ENCODE measurements at regions not wholly inside any gene's neighbourhood (a gene's known extent, or its start where the extent isn't known, plus 50 kb on each side); places are given as distances from the start of the nearest gene placed in this dataset.
"Not testable (repeated sequence)": the region's sequence is repeated elsewhere in the genome, so short reads cannot be mapped to it uniquely, and the experiment has no call there.

DNA sequence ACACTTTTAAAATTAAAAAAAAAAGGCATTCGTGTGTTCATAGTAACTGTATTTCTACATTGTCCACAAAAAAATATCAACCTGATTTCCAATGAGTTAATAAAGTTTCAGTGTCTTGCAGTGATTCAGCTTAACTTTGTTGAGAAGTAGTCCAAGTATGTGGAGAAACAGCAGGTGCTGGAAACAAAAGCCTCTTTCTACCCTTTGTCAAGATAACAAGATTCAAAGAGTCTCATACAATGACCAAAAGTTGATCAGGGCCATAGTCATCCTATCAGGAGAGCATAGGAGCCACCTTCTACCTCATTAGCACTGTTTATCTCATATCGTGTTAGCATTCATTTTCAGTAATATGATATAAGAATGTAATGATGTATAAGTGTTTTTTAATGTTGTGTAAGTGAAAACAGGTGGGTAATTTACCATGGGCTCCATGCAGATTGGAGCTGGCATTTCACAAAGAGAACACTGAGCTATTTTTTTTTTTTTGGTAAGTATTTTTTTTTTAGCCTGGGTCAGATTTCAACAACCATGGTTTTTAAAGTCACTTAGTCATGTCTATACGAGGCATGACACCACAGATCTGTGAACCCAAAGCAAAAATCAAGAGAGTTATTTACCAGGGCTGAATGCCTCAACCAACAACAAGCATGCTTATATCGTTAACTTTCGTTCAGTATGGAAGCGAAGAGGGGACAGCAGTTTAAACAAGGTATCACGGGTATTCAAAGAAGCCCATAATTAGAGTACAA is 165.0 kb upstream of the ZNF521 start:
- no peak for DNase-seq (ENCODE audit: low read depth in 4 of 4, low spot score in 2 of 4)

DNA sequence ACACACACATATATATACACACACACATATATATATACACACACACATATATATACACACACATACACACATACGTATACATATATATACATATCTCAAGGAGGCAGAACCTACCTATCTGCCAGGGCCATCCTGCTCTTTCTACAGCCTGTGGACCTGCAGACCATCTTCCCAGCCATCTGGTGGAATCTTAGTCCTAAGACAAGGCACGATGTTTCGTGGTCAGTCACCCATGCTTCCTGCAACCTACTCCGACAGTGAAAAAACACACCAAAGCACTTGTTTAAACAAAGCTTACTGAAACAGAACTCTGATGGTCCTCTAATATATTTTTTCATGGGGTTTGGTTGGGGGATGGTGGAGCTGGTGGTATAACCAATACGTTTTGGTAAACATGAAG is 164.2 kb upstream of the ZNF521 start:
- no peak for DNase-seq (ENCODE audit: low read depth in 4 of 4, low spot score in 2 of 4)

DNA sequence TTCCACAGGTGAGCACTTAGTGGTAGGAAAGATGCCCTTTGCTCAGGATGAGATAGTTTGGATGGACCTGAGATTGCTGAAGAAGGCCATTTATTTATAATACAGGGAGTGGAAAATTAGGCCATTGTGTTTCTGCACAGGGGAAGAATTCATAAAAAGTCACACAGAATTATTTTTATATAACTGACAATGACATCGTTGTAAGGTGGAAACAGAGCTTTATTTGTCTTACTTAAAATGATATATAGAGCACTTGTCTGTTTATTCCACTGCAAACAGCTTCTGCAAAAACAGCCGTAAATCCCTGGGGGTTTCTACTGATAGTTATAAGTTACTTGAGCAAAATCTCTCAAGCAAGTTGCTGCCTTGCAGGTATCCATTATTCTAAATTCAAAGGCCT is 158.1 kb upstream of the ZNF521 start:
- no peak for DNase-seq (ENCODE audit: low read depth in 4 of 4, low spot score in 2 of 4)

DNA sequence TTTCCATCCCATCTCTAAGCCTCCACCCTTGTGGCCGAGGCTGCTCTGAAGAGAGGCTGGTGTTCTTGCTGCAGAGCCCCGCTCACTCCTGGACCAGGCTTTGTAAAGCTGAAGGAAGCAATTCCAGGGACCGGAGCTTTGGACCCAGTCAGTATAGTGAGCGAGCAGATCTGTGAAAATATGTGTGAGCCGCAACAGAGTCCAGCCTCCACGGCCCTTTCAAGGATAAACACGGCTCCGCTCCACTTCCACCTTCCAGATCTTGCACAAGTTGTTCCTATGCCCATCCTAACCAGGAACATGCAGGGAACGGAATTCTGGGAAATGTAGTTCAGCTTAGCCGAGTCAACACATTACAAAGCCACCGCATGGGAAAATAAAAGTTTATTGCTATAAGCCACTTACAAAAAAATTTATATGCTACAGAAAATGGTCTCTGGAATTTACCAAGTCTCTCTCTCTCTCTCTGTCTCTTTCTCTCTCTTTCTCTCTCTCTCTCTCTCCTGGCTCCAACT is 151.7 kb upstream of the ZNF521 start:
- DNase-seq (ENCODE audit: low read depth in 4 of 4, low spot score in 2 of 4), result peak; percentile 51 to 76 (median 61)

DNA sequence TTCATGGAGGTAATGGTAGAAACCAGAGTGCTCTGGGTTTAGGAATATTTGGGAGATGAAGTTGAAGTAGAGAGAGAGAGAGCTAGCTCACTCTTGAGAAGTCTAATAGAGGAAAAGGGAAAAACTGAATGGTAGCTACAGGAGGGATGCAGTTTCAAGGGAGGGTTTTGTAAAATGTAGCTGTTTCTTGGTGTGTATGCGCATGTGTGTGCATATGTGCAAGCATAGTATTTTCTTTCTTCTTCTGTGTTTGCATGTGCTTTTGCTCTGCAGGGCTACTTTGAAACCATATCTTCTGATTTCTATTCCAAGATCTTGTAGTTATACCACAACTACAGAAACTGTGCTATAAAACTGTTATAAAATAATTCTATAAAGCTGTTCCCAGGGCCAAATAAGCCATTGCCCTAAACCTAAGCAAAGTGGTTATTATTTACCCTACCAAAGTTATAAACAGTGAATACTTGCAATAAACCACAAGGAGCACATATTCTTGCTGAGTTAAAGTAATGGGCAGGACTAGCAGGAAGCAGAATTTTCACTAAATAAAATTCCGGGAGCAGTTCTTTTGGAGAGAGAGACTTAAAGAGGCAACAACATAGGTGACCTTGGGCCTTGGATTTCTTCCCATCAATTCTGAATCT is 145.3 kb upstream of the ZNF521 start:
- no peak for DNase-seq (ENCODE audit: low read depth in 4 of 4, low spot score in 2 of 4)

DNA sequence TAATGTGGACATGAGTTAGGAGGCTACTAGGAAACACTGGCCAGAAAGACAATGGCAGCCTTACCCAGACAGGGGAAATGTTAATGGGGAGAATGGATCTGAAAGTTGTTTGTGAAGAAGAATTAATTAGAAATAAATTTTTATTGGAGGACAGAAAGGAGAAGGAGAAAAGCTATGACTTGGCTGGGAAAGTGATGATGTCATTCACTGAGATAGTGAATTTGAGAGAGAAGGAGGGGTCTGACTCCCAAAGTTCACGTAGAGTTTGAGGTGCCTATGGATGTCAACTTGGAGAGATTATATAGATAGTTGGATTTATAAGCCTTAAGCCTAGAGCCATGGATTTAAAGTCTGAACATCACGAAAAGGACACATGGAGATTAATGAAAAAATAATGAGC is 144.6 kb upstream of the ZNF521 start:
- DNase-seq (ENCODE audit: low read depth in 4 of 4, low spot score in 2 of 4), result no peak

DNA sequence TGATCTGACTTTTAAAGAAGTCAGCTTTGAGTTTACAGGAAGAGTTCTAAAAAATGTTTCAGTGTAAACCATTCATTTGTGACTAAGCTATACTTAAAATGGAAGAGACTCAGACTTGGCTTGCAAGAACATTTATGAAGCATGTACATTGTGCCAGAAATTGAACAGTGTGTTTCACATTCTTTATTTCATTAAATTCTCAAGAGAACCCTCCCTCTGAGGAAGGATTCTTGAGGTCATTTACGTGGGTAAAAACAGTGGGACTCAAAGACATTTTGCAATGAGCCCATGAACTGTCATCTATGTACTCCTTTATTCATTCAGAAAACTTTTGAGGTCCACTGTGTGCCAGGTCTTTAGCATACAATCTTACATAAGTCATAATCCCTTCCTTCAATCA is 143.6 kb upstream of the ZNF521 start:
- no peak for DNase-seq (ENCODE audit: low read depth in 4 of 4, low spot score in 2 of 4)

DNA sequence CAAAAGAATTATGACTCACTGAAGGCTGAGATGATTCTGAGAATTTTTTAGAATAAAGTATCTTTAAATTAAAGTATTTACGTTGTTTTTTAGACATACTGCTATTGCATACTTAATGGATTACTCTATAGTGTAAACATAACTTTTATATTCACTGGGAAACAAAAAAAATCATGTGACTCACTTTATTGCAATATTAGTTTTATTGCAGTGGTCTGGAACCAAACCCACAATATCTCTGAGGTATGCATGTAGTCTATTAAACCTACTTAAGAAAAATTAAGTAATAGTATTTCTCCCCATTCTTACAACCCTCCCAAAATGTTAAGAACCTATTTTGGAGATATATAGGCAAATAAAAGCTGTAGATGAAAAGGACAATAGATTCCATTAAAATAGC is 142.9 kb upstream of the ZNF521 start:
- DNase-seq (ENCODE audit: low read depth in 4 of 4, low spot score in 2 of 4), result no peak

DNA sequence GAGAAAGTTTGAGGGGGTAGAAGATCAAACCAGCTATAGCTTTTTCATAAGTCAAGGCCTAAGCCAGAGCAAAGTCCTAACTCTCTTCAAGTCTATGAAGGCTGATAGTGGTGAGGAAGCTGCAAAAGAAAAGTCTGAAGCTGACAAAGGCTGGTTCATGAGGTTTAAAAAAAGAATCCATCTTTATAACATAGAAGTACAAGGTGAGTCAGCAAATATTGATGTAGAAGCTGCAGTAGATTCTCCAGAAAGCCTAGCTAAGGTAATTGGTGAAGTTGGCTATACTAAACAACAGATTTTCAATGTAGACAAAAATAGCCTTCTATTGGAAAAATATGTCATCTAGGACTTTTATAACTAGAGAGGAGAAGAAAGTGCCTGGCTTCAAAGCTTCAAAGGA is 141.4 kb upstream of the ZNF521 start:
- no peak for DNase-seq (ENCODE audit: low read depth in 4 of 4, low spot score in 2 of 4)

DNA sequence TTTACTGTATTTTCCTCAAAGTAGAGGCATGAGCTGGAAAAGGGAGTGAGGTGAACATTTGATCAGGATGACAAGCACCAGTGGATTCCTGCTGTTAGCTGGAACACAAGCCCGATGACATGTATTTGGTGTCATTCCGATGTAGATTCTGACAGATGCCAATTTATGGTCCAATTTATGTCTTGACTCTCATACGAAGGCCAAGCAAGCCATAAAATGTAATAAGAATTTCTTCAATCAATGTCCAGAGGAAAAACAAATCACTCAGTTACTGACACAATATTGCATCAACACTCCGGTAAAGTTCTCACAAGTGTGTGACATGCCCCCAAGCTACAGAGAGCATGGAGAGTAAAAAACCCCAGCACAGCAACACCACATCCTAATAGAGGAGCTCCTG is 138.3 kb upstream of the ZNF521 start:
- no peak for DNase-seq (ENCODE audit: low read depth in 4 of 4, low spot score in 2 of 4)

DNA sequence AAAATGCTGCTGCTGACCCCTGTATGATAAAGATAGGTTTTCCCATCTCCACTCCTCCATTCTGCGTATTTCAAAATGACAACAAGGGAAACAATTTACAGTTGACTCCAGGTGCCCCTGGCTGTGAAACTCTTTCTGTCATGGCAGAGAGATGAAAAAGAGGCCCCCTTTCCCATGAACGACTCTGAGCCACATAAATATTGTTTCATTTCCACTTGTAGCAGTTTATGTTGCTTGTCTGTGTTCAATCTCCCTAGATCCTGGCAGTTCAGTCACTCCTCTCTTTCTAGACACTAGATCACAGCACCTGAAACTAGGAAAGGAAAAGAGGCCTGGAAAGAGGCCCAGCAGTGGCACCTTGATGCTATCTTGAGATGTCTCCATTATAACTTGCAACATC is 121.0 kb upstream of the ZNF521 start:
- no peak for DNase-seq (ENCODE audit: low read depth in 4 of 4, low spot score in 2 of 4)

DNA sequence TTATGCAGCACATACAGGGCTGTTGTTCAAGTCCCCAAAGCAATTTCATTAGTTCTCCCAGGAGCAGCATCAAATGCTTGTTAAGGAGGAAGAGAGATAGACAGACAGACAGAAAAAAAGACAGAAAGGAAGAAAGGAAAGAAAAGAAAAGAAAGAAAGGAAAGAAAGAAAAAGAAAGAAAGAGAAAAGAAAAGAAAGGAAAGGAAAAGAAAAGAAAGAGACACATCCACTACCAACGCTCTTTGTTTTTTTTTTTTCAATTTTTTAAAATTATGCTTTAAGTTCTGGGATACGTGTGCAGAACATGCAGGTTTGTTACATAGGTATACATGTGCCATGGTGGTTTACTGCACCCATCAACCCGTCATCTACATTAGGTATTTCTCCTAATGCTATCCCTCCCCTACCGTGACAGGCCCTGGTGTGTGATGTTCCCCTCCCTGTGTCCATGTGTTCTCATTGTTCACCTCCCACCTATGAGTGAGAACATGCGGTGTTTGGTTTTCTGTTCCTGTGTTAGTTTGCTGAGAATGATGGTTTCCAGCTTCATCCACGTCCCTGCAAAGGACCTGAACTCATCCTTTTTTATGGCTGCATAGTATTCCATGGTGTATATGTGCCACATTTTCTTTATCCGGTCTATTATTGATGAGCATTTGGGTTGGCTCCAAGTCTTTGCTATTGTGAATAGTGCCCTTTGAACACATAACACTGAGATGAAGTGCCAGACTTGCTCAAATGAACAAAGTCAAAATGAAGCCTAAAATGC is 119.0 kb upstream of the ZNF521 start:
- not testable (repeated sequence) for DNase-seq (ENCODE audit: low read depth in 4 of 4, low spot score in 2 of 4)

DNA sequence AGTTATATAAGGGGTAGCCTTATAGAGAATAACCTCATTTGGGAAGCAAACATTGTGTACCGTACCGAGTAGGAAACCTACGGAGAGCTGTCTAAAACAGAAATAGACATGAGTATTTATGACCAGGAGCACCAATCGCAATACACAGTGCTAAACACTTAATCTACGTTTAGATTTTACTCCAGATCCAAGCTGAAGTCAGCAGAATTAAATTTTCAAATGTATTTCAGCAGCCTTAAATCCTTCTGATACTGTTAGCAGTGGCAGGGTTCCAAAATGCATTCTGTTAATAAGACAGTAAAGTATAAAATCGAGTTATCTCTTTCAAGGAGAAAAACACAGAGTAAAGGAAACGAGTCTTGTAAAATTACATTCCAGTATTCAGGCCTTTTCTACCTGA is 118.1 kb upstream of the ZNF521 start:
- DNase-seq (ENCODE audit: low read depth in 4 of 4, low spot score in 2 of 4), result no peak

DNA sequence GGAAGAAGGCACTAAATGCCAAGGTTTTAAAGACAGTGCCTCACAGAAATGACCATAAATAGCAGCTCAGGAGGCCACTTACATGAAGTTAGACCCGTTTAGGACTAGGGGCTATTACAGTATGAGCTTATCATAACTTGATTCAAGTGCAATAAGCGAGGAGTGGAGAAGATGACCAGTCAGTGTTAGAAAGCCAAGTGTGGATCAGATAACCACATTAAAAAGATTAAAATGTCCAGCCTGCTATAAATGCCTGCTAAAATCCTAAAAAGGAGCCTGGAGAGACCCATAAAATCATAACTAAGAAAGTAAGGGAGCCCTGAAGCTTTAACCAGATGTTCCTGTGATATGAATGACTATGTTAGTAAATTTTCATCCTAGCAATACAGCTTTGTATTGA is 117.5 kb upstream of the ZNF521 start:
- DNase-seq (ENCODE audit: low read depth in 4 of 4, low spot score in 2 of 4), result no peak

DNA sequence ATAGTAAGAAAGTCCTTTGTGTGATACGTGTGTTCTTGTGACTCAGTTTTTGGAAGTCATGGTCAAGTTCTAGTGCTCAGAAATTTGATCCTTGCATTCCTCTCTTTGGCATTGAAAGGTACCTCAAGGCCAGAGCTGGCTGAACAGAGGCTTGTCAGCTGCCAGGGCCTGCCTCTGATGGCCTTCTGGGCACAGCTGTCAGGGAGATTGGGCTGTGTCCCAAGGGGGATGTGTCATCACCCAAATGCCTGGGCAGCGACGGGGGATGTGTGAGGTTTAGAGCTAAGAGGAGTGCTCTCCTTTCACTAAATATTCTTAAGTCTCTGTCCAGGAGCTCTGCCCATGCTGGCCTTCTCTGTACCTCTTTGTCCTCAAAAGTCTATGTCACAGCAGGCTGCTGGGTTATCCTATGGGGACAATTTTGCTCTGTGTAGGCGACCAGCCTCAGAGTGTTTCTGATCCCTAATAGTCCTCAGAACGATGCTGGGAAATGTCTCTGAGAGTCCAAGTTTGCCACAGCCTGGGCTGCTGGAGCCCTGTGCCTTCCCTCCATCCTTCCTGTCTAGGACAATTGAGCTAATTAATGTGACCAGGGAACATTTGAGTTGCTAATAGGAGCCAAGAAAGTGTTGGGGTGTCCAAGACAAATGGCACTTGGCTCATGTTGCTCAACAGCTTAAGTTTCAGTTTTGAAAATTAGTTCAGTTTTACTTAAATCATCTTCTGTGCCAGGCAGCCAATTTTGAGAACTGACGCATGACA is 115.4 kb upstream of the ZNF521 start:
- DNase-seq (ENCODE audit: low read depth in 4 of 4, low spot score in 2 of 4), result no peak

DNA sequence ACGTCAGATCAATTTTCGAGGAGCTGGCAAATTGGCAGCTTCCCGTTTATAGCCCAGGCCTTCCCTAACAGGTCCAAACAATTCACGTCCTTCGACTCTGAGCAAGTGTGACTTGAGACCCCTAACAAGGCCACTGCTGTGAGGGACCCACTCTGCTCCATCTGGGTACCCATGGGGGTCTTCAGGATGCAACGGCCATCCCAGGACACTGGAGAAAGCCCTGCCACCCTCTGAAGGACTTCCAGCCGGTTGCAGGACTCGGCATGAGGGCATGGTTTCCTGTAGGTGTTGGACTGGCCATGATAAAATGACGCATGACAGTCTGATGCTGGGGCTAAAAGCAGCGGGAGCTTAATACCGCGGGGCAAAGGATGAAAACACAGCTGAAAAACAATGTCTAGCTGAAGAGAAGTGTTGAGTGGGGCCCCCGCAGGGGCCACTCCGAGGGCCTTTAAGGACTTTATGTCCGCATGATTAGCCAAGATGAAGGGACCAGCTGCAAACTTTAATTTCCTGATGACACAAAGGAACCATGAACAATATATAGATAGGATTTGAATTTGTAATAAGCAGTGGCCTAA is 113.3 kb upstream of the ZNF521 start:
- no peak for DNase-seq (ENCODE audit: low read depth in 4 of 4, low spot score in 2 of 4)

DNA sequence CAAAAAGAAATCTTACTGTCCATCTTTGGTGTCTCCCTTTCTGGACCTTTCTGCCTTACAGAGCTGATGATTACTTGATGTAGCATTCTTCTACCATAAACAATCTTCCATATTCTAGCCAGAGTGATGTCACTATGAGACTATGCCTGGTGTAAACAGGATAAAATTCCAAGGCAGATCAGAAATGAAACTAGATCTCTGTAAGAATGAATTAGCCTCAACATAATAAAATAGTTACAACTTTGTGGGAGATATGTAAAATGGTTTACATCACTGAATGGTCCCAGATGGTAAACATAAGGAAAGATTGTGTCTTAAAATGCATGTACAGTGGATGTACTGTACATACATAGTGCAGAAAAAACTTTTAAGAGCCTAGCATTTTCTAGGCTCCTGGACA is 112.3 kb upstream of the ZNF521 start:
- DNase-seq (ENCODE audit: low read depth in 4 of 4, low spot score in 2 of 4), result no peak

DNA sequence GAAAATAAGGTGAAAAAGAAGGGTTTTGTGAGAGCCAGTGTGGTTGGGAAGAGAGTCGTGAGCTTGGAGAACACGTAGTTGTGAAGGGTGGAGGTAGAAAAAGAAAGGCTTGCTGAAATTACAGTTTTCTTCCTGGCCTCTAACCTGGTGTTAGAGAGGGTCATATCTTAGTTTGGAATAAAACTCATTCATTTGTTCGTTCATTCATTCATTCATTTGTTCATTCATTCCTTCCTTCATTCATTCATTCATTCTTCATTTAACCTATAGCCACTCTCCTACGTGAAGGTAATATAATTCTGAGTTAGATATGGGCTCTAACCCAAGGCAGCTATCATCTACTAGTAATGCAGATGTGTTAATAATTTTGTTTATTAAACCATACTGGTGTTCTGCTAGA is 111.8 kb upstream of the ZNF521 start:
- no peak for DNase-seq (ENCODE audit: low read depth in 4 of 4, low spot score in 2 of 4)

DNA sequence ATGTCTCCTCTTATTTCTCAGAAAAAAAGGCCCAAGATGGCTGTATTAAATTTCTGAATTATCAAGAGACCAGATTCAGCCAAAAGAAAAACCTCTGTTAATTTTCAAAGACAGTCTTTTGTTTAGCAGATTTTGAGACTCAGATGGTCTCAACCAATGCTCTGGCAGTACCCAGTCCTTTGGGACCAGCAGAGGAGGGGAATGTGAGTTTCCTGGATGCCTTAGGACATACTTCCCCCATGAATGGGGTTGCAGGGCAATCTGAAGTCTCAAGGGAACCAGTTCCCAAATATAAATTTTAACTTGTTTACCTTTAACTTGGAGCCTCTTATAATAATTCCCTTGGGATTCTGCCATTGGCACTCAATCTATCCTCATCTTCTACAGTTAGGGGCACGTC is 107.8 kb upstream of the ZNF521 start:
- DNase-seq (ENCODE audit: low read depth in 4 of 4, low spot score in 2 of 4), result no peak

DNA sequence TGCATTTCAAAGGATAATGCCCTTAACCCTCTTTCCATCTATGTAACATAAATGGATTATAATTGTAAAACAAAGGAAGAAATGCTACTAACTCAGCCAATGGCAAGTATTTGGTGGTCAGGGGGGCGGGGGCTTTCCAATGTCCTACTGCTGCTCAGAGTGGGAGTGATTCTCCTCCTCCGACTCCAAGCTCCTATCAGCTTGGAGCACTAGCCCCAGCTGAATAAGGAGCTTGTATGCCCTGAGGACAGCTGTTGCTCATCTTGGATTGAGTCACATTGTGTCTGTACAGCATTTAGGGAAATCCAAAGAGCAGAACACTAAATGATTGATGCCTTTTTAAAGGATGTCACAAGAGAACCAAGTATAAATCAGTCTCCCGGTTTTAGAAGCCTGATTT is 105.6 kb upstream of the ZNF521 start:
- DNase-seq (ENCODE audit: low read depth in 4 of 4, low spot score in 2 of 4), result no peak

DNA sequence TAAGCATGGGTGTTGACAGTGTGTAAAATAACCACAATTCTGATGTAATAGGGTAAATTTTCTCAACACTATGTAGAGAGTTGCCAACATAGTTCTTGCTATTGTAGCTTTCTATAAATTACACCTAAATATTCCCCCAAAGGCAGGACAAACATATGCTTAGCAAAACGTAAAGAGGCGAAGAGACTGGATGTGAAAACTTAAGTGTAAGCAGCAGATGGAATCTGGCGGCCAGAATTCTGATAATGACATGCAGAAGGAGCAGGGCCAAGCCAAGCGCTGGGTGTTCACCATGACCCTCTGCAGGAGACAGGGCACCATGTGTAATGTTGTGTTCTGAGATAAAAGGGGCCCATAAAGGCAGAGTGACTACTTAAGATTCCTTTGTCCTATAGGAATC is 105.2 kb upstream of the ZNF521 start:
- no peak for DNase-seq (ENCODE audit: low read depth in 4 of 4, low spot score in 2 of 4)

Data from left renal cortex interstitium (tissue), 4 donors.